GM08714 (cell line): ENCODE measurements at regions not wholly inside any gene's neighbourhood (a gene's known extent, or its start where the extent isn't known, plus 50 kb on each side); places are given as distances from the start of the nearest gene placed in this dataset.
"Not testable (repeated sequence)": the region's sequence is repeated elsewhere in the genome, so short reads cannot be mapped to it uniquely, and the experiment has no call there.

Experiments
- H3K4me3 ChIP-seq: fragments of 200-500 bp; sonication (Bioruptor generic); 2 replicates; pipeline ENCODE4 v1.5.1; 2014; ENCODE audit warnings: mild to moderate bottlenecking, low read length, inconsistent platforms
- ZNF274 ChIP-seq: IDR thresholded peaks from 2 replicates; pipeline ENCODE4 v1.6.1; 2012; ENCODE audit warnings: mild to moderate bottlenecking, low read depth, low read length

DNA sequence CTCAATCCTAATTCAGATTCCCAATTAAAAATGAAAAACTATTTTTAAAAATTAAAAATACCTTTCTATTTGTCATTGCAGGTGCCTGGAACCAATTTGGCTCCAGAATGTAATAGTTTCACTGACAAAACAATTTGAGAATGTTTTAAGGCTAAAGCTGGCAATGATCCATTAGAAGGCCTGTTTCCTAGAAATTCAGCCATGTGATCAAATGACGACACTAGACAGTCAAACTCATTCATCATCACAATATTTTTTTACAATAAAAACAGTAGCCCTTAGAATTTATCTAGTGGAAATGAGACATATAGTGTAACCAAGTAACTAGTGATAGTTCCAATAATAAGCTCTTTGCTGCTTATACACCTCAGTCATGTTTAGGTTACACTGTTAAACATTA, 75.4 kb upstream of the MAP3K1 start:
- no peak for TF ChIP-seq ZNF274
- H3K4me3 ChIP-seq = no peak overlapping the region

DNA sequence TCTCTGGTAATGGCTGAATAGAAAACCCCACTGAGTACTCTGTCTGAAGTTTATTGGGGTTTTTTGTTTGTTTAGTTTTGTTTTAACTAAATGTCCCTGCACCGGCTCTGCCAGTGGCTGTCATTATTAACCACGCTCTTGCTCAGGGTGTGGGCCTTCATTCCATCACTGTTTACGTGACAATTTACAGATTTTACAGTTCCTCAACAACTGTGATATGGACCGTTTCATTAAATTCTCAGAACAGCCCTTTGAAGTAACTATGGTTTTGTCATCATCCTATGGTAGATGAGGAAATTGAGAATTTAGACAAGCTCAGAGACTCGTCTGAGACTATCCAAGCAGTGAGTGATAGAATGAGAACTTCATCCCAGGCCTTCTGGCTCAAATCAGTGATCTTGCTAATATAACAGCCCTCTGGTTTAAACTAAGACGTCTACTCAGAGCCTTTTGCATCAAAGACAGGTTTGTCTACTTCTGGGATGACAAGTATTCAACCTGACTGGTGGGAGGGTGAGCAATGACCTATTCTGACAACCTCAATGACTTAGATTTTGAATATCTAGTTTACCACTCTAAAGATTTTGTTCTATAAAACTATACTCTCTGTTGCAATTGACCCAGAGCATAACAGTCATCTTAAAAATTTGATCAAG, 77.3 kb upstream of the MAP3K1 start:
- no peak for TF ChIP-seq ZNF274
- H3K4me3 ChIP-seq = no peak overlapping the region

DNA sequence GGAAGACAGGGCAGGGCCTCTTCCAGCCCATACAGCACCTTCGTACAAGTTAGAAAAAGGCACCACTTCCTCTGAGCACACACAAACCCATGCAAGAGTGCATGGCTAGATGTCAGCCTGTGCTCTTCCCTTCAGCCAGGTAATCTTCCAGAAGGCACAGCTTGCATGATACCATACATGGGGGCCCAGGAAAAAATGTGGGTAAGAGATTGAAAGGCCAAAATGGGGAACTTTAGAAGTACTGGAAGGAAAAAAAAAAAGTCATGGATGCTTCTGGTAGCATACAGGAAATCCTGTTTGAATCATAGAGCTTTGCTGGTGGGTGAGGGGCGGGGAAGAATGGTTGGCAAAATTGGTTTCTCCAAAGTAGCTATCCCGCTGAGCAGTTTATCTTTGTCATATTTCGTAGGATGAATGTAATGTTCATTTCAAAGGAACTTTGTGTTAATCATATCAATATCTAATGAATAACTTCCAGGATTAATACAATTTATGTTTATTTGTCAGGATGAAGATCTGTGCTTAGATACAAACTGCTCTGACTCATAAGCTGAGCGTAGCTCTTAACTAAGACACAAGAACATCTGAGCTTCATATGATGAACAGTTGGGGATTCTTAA, 78.2 kb upstream of the MAP3K1 start:
- no peak for TF ChIP-seq ZNF274
- H3K4me3 ChIP-seq = no peak overlapping the region

DNA sequence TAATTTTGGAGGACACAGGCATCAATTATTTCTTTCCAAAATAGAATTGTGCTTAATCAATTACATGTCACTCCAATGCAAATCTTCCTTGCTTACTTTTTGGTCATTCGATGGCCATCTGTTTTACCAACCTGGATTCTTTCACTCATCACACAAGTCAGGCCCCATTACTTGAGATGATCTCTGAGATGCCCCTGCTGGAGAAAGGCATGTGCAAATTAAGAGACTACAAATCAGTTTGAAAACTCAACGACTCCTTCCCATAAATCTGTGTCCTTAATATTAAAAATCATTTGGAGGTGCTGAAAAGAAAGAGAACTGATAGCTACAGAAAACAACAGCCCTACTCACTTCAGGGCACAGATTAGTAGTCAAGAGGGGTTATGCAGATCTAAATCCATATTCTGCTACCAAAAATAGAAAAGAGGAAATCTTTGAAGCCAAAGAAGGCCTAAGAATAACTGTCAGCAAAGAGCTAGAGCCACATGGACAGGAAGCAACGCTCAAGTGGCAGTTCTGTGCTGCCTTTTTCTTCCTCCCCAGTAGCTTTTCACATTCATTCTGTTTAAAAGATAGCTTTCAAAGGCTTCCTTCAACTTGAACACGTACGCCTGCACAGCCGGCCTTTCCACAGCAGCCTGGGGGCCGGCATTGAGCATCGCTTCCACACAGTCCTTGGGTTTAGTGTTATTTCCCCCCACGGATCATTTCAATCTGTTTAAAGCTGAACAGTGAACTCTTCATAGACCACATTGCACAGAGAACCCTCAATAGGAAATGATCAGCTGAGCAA, 79.3 kb upstream of the MAP3K1 start:
- H3K4me3 ChIP-seq = no peak overlapping the region
- no peak for TF ChIP-seq ZNF274

DNA sequence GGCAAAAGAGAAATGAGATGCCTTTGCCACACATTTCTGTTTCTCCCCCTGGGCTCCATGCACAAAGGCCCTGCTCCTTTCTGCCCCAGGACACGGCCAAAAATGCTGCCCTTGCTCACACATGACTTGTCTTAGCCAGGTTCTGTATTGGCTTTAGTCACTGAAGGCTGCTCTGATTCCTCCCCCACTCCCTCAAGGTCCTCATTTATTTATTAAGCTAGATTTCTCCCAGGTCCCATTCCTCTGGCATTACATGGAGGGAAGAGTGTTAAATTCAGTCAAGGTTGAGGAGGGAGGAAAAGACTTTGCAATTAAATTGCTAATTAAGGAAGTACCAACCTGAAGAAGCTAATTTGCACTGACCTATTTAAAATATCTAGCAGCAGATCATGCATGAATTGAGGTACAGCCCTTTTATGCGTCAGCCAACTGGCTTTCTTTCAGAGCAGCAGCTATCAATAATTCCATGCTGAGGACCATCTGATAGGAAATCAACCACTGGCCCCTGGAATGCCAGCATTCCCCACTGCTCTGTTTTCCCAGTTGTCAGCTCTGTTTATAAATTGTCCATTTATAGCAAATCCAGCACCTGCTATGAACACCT, 81.2 kb upstream of the MAP3K1 start:
- H3K4me3 ChIP-seq = no peak overlapping the region
- no peak for TF ChIP-seq ZNF274

DNA sequence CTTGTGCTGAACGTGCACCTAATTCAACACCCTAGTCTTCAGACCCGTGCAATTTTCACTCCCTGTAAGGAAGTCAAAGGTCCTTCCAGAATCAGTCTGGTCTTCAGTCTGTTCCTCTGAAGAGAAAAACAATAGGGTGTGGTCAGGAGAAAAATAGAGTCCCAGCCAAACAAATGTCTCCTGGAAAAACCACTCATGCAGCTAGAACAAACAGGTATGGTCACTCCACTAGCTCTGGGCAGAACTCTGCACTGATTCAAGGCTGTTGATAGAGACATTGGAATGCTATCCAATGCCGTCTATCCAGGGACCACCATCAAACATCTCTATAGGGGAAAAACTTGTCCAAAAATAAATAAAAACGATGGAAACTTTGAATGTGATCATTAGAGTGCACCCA, 81.8 kb upstream of the MAP3K1 start:
- no peak for TF ChIP-seq ZNF274
- H3K4me3 ChIP-seq = no peak overlapping the region

DNA sequence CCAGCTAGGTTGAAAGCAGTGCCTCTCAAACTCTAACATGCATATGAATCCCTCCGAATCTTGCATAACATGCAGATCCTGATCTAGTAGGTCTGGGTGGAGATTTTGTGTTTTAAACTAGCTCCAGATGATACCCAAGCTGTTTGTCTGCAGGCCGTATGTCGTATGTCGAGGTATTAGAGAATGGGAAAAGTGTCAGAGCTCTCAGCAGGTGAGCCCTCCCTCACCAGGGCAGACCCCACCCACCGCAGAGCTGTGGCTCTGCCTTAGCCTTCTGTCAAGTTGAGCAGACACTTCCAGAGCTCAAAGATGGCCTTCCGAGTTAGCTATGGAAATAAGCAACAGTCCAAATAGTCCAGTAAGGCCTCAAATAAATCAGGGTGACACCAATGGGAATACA, 83.2 kb upstream of the MAP3K1 start:
- H3K4me3 ChIP-seq = no peak overlapping the region
- no peak for TF ChIP-seq ZNF274

DNA sequence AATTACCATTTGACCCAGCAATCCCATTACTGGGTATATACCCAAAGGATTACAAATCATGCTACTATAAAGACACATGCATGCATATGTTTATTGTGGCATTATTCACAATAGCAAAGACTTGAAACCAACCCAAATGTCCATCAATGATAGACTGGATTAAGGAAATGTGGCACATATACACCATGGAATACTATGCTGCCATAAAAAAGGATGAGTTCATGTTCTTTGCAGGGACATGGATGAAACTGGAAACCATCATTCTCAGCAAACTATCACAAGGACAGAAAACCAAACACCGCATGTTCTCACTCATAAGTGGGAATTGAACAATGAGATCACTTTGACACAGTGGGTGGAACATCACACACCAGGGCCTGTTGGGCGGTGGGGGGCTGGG, 83.9 kb upstream of the MAP3K1 start:
- not testable (repeated sequence) for H3K4me3 ChIP-seq

DNA sequence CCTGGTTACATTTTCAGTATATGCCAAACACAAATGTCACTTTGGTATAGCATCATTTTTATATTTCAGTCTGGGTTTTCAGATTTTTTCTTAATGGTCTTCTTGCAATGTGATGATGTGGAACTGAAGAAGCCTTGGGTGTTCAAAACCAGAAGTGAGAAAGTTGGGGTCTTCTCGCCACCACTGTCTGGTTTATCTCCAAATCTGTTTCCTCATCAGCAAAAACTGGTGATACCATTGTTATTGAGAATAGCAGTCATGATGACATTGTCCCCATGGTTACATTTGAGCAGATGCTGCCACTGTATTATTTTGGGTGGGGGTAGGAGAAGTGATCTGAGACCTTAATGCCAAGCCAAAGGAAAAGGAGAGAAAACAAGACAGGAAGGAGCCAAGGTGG, 85.9 kb upstream of the MAP3K1 start:
- H3K4me3 ChIP-seq = no peak overlapping the region
- TF ChIP-seq ZNF274 = no peak

DNA sequence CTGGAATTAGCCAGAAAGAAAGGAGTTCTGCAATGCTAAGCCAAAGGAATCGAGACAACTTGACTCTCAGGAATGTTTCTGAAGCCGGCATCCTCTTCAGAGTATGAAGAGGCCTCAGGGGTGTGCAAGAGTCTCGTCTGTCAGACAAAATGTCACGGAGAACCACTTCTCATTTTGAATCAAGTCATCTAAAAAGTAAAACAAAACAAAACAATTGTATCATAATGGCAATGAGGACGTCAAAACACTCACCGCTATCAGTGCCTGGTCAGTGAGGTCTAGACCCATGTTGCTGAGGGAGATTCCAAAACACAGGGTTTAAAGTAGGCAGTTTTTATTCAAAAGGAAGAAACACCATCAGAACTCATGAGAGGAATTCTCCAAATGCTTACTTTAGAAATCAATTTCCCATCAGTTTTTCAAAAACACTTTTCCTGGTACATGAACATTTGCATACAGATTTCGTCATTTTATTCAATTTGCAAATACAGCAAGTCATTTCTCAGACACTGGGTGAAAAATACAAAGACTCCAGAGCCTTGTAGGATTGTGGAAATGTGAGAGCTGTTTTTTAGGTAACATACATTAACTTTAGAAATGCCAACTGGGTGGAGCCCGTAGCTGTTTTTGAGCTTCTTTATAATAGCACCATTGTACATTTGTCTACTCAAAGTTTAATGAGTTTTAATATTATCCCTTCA, 89.5 kb upstream of the MAP3K1 start:
- H3K4me3 ChIP-seq = no peak overlapping the region
- TF ChIP-seq ZNF274 = no peak

DNA sequence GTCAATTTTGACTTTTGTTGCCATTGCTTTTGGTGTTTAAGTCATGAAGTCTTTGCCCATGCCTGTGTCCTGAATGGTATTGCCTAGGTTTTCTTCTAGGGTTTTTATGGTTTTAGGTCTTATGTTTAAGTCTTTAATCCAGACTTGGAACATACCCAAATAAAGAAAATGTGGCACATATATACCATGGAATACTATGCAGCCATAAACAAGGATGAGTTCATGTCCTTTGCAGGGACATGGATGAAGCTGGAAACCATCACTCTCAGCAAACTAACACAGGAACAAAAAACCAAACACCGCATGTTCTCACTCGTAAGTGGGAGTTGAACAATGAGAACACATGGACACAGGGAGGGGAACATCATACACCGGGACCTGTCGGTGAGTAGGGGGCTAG, 90.5 kb upstream of the MAP3K1 start:
- not testable (repeated sequence) for H3K4me3 ChIP-seq

DNA sequence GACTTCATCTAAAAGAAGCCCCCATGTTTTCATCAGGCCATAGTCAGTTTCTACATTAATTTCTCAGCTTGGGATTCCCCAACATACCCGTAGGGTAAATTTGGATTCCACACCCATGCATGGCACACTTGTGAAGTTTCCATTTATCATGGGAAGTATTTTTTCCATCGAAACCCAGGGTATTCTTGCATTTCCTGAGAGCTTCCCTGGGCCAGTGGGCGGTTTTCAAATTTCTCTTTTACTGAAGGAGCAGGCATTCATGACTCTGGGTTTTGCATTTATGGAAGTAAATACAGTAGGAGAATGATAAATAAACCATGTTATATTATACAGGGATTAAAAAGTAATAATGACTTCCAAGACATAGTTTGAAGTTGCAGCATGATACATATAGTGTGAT, 93.0 kb upstream of the MAP3K1 start:
- TF ChIP-seq ZNF274 = no peak
- H3K4me3 ChIP-seq = no peak overlapping the region

DNA sequence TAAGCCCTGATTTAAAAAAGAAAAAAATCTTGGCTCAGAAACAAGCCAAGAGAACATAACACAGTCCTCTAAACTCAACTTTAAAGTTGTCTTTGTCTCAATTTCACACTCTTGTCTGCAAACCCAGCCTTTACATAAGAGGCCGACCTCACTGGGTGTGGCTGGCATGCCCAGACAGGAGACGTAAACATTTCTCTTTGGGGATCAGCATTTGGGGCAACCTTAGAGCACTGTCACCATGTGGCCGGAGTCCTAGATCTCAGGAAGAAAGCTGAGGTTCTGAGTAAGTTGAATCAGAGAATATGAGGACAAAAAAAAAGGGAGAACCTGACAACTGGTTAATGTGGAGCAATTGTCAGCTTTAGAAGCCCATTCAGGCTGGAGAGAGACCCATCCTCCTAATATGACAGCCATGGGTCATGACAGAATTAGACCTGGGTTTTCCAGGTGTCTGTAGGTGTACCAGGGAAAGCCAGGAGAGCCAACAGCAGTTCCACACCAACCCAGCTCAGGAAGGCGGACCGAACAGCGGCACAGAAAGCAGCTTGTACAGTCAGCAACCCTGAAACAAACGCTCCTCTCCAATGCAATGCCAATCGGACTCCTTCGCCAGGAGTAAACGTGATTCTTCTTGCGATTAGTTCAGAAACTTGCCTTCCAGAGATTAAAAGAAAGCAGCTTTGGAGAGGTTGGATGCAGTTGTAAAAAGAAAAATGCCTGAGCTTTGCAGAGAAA, 97.9 kb upstream of the MAP3K1 start:
- no peak for TF ChIP-seq ZNF274
- no peak overlapping the region for H3K4me3 ChIP-seq

DNA sequence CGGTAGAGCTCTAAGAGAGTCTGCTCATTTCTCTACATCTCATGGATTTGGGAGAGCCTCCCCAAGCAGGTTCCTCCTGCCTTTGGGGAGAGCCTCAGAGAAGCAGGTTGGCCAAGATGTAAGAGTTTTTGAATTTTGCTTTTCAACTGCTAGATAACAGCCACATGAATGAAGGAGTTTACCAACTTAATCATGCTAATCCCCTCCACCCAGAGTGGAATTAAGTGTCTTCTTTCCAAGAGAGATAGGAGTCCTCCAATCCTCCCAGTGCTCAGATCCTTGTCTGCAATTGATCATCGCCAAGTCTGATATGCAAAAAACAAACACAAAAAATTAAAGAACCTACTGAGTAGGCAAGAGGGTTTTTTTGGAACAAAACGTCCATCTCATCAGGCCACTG, 99.4 kb upstream of the MAP3K1 start:
- no peak for TF ChIP-seq ZNF274
- H3K4me3 ChIP-seq = no peak overlapping the region
